GM21381 (cell line): ENCODE measurements at regions not wholly inside any gene's neighbourhood (a gene's known extent, or its start where the extent isn't known, plus 50 kb on each side); places are given as distances from the start of the nearest gene placed in this dataset.
"Not testable (repeated sequence)": the region's sequence is repeated elsewhere in the genome, so short reads cannot be mapped to it uniquely, and the experiment has no call there.

ENCODE experiments used
- ATAC-seq: cut with Tn5 transposase; IDR thresholded peaks from one replicate; pipeline ENCODE4 v1.9.1; 2021; ENCODE audit warnings: mild to moderate bottlenecking, moderate library complexity; ENCODE audit not compliant: unreplicated experiment

- ATAC-seq = no peak
These were observed 78.7 kb upstream of the TSC22D2 start for GRCh38 chr3:150329408-150329807.

- no peak for ATAC-seq
These were observed 79.5 kb upstream of the TSC22D2 start for GRCh38 chr3:150328654-150329040.

- ATAC-seq = no peak
These were observed 80.1 kb upstream of the TSC22D2 start for GRCh38 chr3:150327678-150328653.

- no peak for ATAC-seq
These were observed 83.3 kb upstream of the TSC22D2 start for GRCh38 chr3:150324788-150325187.

GRCh38 chr3:150324245-150324644, 83.9 kb upstream of the TSC22D2 start:
- ATAC-seq = no peak

- ATAC-seq = no peak
These were observed 84.3 kb upstream of the TSC22D2 start for GRCh38 chr3:150323770-150324169.

GRCh38 chr3:150323091-150323490, 85.0 kb upstream of the TSC22D2 start:
- ATAC-seq = not testable (repeated sequence)

- not testable (repeated sequence) for ATAC-seq
These were observed 87.1 kb upstream of the TSC22D2 start for GRCh38 chr3:150320971-150321370.

- no peak for ATAC-seq
These were observed 88.2 kb upstream of the TSC22D2 start for GRCh38 chr3:150319900-150320299.

- no peak for ATAC-seq
These were observed 90.6 kb upstream of the TSC22D2 start for GRCh38 chr3:150317469-150317868.

- ATAC-seq = no peak
These were observed 92.4 kb upstream of the TSC22D2 start for GRCh38 chr3:150315721-150316120.

- no peak for ATAC-seq
These were observed 93.7 kb upstream of the TSC22D2 start for GRCh38 chr3:150314248-150315004.

- ATAC-seq = no peak
These were observed 96.0 kb upstream of the TSC22D2 start for GRCh38 chr3:150312018-150312657.

- no peak for ATAC-seq
These were observed 96.9 kb upstream of the TSC22D2 start for GRCh38 chr3:150311156-150311555.

- ATAC-seq = no peak
These were observed 98.5 kb upstream of the TSC22D2 start for GRCh38 chr3:150309557-150309956.

- no peak for ATAC-seq
These were observed 98.9 kb upstream of the TSC22D2 start for GRCh38 chr3:150309257-150309542.

GRCh38 chr3:150308481-150309256, 99.4 kb upstream of the TSC22D2 start:
- ATAC-seq = no peak

- no peak for ATAC-seq
These were observed 100.1 kb upstream of the TSC22D2 start for GRCh38 chr3:150308037-150308319.

GRCh38 chr3:150307311-150308036, 100.6 kb upstream of the TSC22D2 start:
- no peak for ATAC-seq

GRCh38 chr3:150306906-150307305, 101.2 kb upstream of the TSC22D2 start:
- no peak for ATAC-seq
